Stimulated activated naive B cell treated with anti-CD40 and anti-IgM and Interleukin-4, amounts not matched to agents 10 μg/mL and 1 μg/mL and 100 μg/mL, for 72 hours (primary cell): ENCODE measurements at regions not wholly inside any gene's neighbourhood (a gene's known extent, or its start where the extent isn't known, plus 50 kb on each side); places are given as distances from the start of the nearest gene placed in this dataset.
"Not testable (repeated sequence)": the region's sequence is repeated elsewhere in the genome, so short reads cannot be mapped to it uniquely, and the experiment has no call there.

Experiments
- ATAC-seq, 2 donors: fragments of 150-1000 bp; cut with Tn5 transposase; replicated peaks; 2 replicates each; pipeline ENCODE4 v1.10.0; 2021; ENCODE audit warnings: moderate library complexity in 1 of 2
- DNase-seq: peaks from one replicate; pipeline ENCODE4 v3.0.0; 2021
- H3K27ac Mint-ChIP-seq: one replicate; pipeline ENCODE4 v1.8.0; 2022; ENCODE audit warnings: mild to moderate bottlenecking, mixed read lengths
- H3K27me3 Mint-ChIP-seq, 2 donors: one replicate each; pipeline ENCODE4 v1.8.0; 2022; ENCODE audit warnings: mixed read lengths in 2 of 2
- H3K36me3 Mint-ChIP-seq, 2 donors: one replicate each; pipeline ENCODE4 v1.8.0; 2022; ENCODE audit warnings: mixed read lengths in 2 of 2, mild to moderate bottlenecking in 1 of 2
- H3K4me1 Mint-ChIP-seq, 2 donors: one replicate each; pipeline ENCODE4 v1.8.0; 2022; ENCODE audit warnings: mixed read lengths in 2 of 2, mild to moderate bottlenecking in 1 of 2
- H3K4me3 Mint-ChIP-seq, 2 donors: one replicate each; pipeline ENCODE4 v1.8.0; 2022; ENCODE audit warnings: mild to moderate bottlenecking in 2 of 2, mixed read lengths in 2 of 2, moderate library complexity in 1 of 2
- H3K9me3 Mint-ChIP-seq, 2 donors: one replicate each; pipeline ENCODE4 v1.8.0; 2022; ENCODE audit warnings: mixed read lengths in 2 of 2, mild to moderate bottlenecking in 1 of 2

- Mint-ChIP-seq H3K36me3 (peaks cover 31 to 40% of the 10 kb centered on the region in 2 donors), H3K9me3 (peaks cover 3 to 4% of the 10 kb centered on the region in 2 donors), H3K4me1 (peaks cover 49 to 93% of the 10 kb centered on the region in 2 donors), H3K27ac (peak overlapping the region; percentile 83), H3K4me3 (peak overlapping the region; percentile 44 to 58), H3K27me3 (no peaks in the 10 kb centered on the region)
- peak; percentile 75 to 80 for ATAC-seq
- no peak for DNase-seq
Observed at GRCh38 chr6:150689900-150690590, 90.4 kb downstream of the PLEKHG1 start.

DNA sequence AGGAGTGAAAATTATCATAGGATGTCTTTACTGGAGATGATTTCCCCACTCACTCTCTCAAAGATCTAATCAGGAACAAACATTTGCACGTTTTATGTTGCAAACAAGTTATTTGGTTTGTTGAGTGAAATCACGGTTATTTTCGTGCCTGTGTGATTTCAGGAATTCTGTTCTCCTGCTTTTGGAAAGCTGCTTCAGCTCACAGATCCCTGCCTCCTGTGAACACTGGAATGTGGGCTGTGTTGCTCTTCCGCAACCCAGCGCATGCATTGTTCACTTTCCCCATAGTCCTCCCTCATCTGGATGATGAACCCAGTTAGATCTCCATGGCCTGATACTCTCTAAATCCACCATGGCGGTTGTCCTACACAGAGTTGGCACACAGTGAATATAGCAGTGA is 91.0 kb downstream of the PLEKHG1 start:
- peaks cover 30 to 39% of the 10 kb centered on the region in 2 donors for H3K36me3 Mint-ChIP-seq
- H3K27ac Mint-ChIP-seq, result peak overlapping the region; percentile 83
- no peaks in the 10 kb centered on the region for H3K27me3 Mint-ChIP-seq
- ATAC-seq, result no peak
- DNase-seq, result no peak
- peaks cover 49 to 93% of the 10 kb centered on the region in 2 donors for H3K4me1 Mint-ChIP-seq
- H3K9me3 Mint-ChIP-seq, result peaks cover 3 to 4% of the 10 kb centered on the region in 2 donors
- peak overlapping the region in 1 of 2 donors; percentile 50 for H3K4me3 Mint-ChIP-seq

DNA sequence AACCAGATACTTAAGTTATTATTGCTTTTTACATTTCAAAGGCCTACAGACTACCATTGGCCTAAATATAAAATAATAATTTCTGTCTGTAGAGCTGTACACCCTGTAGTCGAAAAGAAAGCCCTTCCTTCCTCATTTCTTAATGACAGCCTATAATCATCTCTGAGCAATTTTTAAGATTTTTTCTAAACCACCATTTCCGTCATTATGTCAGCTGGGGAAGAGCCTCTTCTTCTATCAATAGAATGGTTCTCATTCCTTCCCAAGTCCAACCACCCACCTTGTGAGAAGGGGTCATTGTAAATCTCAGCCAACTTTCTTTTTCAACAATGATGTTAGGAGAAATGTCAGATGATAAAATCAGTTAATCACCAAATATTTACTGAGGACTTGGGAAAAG is 91.8 kb downstream of the PLEKHG1 start:
- H3K9me3 Mint-ChIP-seq, result peaks cover 3 to 4% of the 10 kb centered on the region in 2 donors
- DNase-seq, result no peak
- ATAC-seq, result peak; percentile 74 to 79
- no peaks in the 10 kb centered on the region for H3K27me3 Mint-ChIP-seq
- H3K36me3 Mint-ChIP-seq, result peaks cover 33 to 45% of the 10 kb centered on the region in 2 donors
- peak overlapping the region; percentile 11 to 67 for H3K4me3 Mint-ChIP-seq
- H3K27ac Mint-ChIP-seq, result peak overlapping the region; percentile 91
- H3K4me1 Mint-ChIP-seq, result peaks cover 52 to 93% of the 10 kb centered on the region in 2 donors

DNA sequence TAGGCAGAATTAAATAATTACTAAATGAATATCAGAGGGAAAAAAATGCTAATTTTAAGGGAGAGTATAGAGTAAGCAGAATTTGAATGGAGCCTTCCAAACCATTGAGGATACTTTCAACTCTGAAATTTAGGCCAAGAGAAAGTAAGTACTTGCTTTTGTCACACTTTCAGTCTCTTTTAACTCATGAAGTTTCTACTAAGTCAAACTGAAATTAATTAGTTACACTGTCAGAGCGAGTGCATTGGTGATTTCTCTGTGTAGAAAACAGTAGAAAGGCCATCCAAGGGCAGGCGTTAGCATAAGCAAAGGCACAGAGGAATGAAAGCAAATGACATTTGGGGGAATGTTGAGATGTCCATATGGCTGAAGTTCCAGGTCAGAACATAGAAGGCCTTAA is 92.9 kb downstream of the PLEKHG1 start:
- Mint-ChIP-seq H3K9me3 (peaks cover 3 to 4% of the 10 kb centered on the region in 2 donors), H3K27me3 (no peaks in the 10 kb centered on the region), H3K4me3 (no peak overlapping the region), H3K27ac (peak overlapping the region; percentile 42), H3K4me1 (peaks cover 58 to 93% of the 10 kb centered on the region in 2 donors), H3K36me3 (peaks cover 37 to 48% of the 10 kb centered on the region in 2 donors)
- ATAC-seq (peak; percentile 25 to 37), DNase-seq (no peak)

DNA sequence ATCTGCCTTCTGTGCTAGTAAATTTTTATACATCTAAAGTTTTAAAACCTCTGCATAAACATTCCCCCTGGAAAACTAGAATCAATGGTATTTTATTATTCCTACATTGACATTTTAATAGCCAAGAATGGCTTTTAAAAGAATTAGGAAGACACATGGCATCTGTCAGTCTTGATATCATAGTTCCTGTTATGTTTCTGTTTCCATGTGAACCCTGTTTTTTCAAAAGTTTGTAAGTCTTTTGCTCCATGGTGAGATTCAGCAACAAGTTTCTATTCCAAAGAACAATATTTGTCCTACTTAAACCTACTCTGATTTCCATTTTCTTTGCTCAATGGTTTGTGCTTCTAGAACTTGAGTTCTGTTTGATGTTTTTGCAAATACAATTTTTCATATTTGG is 95.2 kb downstream of the PLEKHG1 start:
- ATAC-seq (no peak), DNase-seq (no peak)
- peaks cover 66 to 91% of the 10 kb centered on the region in 2 donors for H3K4me1 Mint-ChIP-seq
- peaks cover 35 to 44% of the 10 kb centered on the region in 2 donors for H3K36me3 Mint-ChIP-seq
- peaks cover 3 to 4% of the 10 kb centered on the region in 2 donors for H3K9me3 Mint-ChIP-seq
- H3K4me3 Mint-ChIP-seq, result no peak overlapping the region
- no peaks in the 10 kb centered on the region for H3K27me3 Mint-ChIP-seq
- H3K27ac Mint-ChIP-seq, result peak overlapping the region; percentile 48

DNA sequence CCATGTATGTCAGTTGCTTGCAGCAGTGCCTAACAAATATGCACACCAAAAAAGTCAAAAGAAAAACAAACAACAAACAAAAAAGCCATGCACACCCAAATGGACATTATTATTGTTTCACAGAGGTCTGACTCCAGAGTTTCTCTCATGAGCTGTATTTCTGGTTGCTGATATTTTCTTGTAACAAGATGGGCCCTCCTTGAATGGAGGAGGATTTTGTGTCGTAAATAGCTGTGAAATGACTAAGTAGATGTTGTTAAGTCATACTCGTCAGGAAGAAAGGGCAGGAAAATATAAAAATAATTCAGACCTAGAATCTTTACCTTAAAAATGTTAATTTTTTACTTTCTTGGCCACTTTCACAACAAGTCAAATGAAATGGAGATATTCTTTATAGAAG is 96.0 kb downstream of the PLEKHG1 start:
- ATAC-seq, result no peak
- peaks cover 3 to 4% of the 10 kb centered on the region in 2 donors for H3K9me3 Mint-ChIP-seq
- peak overlapping the region; percentile 48 for H3K27ac Mint-ChIP-seq
- no peaks in the 10 kb centered on the region for H3K27me3 Mint-ChIP-seq
- no peak for DNase-seq
- no peak overlapping the region for H3K4me3 Mint-ChIP-seq
- peaks cover 32 to 43% of the 10 kb centered on the region in 2 donors for H3K36me3 Mint-ChIP-seq
- peaks cover 63 to 91% of the 10 kb centered on the region in 2 donors for H3K4me1 Mint-ChIP-seq

DNA sequence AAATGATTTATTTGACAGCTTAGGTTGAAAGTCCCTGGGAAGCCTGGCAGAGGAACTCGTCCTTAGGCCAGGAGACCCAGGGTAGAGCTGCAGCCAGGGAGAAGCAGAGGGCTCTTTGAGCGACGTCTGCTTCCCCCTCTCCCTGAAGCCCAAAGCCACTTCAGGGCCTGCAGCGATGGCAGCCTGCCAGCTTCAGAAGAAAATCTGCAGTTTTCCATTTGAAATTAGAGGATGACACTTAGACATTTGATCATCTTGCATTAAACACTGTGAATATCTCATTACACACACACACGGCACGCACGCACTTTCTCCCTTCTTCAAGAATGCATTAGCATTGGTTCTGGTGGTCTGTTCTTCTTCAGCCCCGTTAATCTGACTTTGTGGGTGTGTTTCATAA is 96.5 kb downstream of the PLEKHG1 start:
- DNase-seq (no peak), ATAC-seq (no peak)
- Mint-ChIP-seq H3K36me3 (peaks cover 30 to 39% of the 10 kb centered on the region in 2 donors), H3K4me1 (peaks cover 59 to 89% of the 10 kb centered on the region in 2 donors), H3K27me3 (no peaks in the 10 kb centered on the region), H3K27ac (peak overlapping the region; percentile 95), H3K9me3 (peaks cover 3 to 4% of the 10 kb centered on the region in 2 donors), H3K4me3 (no peak overlapping the region)

GRCh38 chr6:150696918-150697317 is 97.2 kb downstream of the PLEKHG1 start:
- not testable (repeated sequence) for H3K27me3 Mint-ChIP-seq, H3K9me3 Mint-ChIP-seq, DNase-seq
- Mint-ChIP-seq H3K4me3 (peak overlapping the region; percentile 49 to 69), H3K36me3 (peaks cover 26 to 34% of the 10 kb centered on the region in 2 donors), H3K27ac (peak overlapping the region; percentile 95), H3K4me1 (peaks cover 55 to 84% of the 10 kb centered on the region in 2 donors)
- peak; percentile 16 to 56 for ATAC-seq

DNA sequence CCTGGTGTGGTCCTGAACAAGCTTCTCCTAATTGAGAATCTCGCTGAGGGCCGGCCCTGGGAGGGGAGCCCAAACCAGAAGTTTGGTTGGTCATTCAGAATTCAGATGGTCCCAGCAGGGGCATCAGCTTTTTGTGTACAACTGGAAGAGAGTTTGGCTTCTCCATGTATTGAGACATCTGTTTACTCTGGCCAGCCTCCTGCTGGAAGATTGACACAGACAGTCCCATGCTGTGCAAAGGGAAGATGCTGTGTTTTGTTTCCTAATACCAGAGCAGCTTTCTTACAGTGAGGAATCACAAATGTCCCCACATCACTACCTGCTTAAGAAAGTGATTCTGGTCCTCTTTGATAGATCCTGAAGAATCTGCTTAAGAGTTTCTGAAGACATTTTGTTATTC is 97.8 kb downstream of the PLEKHG1 start:
- DNase-seq (no peak), ATAC-seq (no peak)
- Mint-ChIP-seq H3K4me1 (peaks cover 55 to 86% of the 10 kb centered on the region in 2 donors), H3K4me3 (peak overlapping the region; percentile 49 to 69), H3K36me3 (peaks cover 24 to 34% of the 10 kb centered on the region in 2 donors), H3K27ac (peak overlapping the region; percentile 95), H3K9me3 (peaks cover 3 to 4% of the 10 kb centered on the region in 2 donors), H3K27me3 (no peaks in the 10 kb centered on the region)

DNA sequence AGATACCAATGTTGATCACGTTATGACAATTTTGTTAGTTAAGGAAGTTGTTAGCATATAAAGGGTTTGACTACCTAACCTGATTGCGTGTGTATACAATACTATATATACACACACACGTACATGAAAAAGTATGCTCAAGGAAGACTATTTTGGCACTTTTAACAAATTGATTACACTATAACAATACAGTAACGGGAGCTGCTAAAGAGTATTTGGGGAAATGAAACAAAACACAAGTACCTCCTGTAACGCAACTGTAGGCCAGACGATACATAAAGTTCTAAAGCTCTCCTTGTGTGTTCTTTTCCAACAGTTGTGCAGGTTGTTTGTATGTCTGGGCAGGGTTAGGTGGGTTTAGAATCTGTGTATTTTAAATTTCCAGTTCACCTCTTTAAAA is 98.7 kb downstream of the PLEKHG1 start:
- DNase-seq, result no peak
- Mint-ChIP-seq H3K27ac (peak overlapping the region; percentile 77), H3K4me1 (peaks cover 54 to 86% of the 10 kb centered on the region in 2 donors), H3K36me3 (peaks cover 21 to 28% of the 10 kb centered on the region in 2 donors), H3K27me3 (no peaks in the 10 kb centered on the region), H3K4me3 (peak overlapping the region; percentile 27 to 53), H3K9me3 (peaks cover 3% of the 10 kb centered on the region in 2 donors)
- ATAC-seq, result peak; percentile 51 to 67

- Mint-ChIP-seq H3K4me3 (peak overlapping the region; percentile 46 to 53), H3K4me1 (peaks cover 43 to 83% of the 10 kb centered on the region in 2 donors), H3K9me3 (no peaks in the 10 kb centered on the region), H3K27me3 (no peaks in the 10 kb centered on the region), H3K27ac (peak overlapping the region; percentile 90), H3K36me3 (peaks cover 9 to 11% of the 10 kb centered on the region in 2 donors)
- DNase-seq, result no peak
- ATAC-seq, result peak; percentile 81 to 89
Observed at GRCh38 chr6:150702675-150703074, 103.0 kb downstream of the PLEKHG1 start.

DNA sequence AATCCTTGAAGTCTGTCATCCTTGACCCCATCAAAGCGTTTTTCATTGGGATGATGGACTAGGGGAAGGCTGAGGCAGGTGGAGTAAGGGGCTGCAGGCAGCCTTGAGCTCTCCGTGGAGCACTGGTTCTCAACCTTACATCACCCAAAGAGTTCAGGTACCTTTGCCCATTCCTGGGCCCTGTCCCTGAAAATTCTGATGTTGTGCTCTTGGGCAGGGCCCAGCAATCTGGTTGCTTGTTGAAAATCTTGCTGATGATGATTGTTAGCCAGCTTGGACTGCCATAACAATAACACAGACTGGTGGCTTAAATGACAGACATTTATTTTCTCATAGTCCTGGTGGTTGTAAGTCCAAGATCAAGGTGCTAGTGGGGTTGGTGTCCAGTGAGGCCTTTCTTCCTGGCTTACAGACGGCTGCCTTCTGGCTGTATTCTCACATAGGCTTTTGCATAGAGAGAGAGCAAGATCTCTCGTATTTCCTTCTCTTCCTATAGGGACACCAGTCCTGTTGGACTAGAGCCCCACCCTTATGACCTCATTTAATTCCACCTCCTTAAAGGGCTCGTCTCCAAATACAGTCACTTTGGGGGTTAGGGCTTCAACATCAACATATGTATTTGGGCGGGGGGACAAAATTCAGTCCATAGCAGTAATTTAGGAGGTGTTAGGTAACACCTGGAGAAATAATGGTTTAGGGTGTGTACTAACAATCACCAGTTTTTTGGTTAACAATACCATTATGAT is 104.9 kb downstream of the PLEKHG1 start:
- no peak for ATAC-seq
- peaks cover 15 to 22% of the 10 kb centered on the region in 2 donors for H3K36me3 Mint-ChIP-seq
- no peak for DNase-seq
- peaks cover 39 to 77% of the 10 kb centered on the region in 2 donors for H3K4me1 Mint-ChIP-seq
- no peak overlapping the region for H3K4me3 Mint-ChIP-seq
- no peaks in the 10 kb centered on the region for H3K9me3 Mint-ChIP-seq
- peak overlapping the region; percentile 22 for H3K27ac Mint-ChIP-seq
- no peaks in the 10 kb centered on the region for H3K27me3 Mint-ChIP-seq

DNA sequence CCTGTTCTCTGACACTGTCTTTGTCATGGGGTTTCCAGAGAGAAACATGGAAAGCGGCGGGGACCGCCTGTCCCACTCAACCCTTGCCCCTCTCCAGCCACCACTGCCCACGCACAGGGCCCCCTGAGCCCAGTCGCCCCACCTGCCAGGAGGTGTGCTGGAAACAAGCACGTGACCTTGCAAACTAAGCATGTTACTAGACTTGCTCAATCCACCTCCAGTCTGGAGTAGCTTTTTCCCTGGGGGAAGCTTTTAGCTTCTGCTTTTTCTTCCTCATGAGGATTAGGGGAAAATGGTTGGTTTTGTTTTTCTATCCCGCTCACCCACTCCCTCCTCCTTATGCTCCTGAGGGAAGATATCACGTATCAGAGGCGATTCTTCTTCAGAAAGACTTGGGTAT is 105.7 kb downstream of the PLEKHG1 start:
- H3K4me1 Mint-ChIP-seq, result peaks cover 36 to 75% of the 10 kb centered on the region in 2 donors
- H3K27me3 Mint-ChIP-seq, result no peaks in the 10 kb centered on the region
- no peak for DNase-seq
- H3K27ac Mint-ChIP-seq, result peak overlapping the region; percentile 22
- no peak for ATAC-seq
- no peak overlapping the region for H3K4me3 Mint-ChIP-seq
- H3K36me3 Mint-ChIP-seq, result peaks cover 19 to 26% of the 10 kb centered on the region in 2 donors
- no peaks in the 10 kb centered on the region for H3K9me3 Mint-ChIP-seq

DNA sequence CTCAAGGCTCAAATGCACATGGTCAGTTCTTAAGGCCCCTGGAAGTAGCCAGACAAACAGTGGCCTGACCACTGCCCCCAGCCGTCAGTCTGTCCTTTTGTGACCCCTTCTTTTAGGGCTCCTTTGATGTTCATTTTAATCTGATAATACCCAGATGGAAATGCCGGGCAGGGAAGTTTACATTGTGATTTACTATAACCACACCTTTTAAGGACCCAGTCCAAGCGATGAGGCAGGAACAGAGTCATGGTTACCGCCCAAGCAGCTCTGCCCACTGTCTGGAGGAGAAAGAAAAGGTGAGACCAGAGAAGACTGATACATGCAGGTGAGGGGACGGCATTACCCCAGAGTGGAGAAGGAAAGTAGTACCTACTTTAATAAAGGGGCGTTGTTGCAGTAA is 110.6 kb downstream of the PLEKHG1 start:
- H3K27me3 Mint-ChIP-seq, result no peaks in the 10 kb centered on the region
- H3K4me1 Mint-ChIP-seq, result peaks cover 43 to 74% of the 10 kb centered on the region in 2 donors
- no peaks in the 10 kb centered on the region for H3K9me3 Mint-ChIP-seq
- no peak for DNase-seq
- H3K27ac Mint-ChIP-seq, result peak overlapping the region; percentile 20
- no peak overlapping the region for H3K4me3 Mint-ChIP-seq
- ATAC-seq, result no peak
- peaks cover 26 to 47% of the 10 kb centered on the region in 2 donors for H3K36me3 Mint-ChIP-seq
